ENCODE measurements at regions not wholly inside any gene's neighbourhood (a gene's known extent, or its start where the extent isn't known, plus 50 kb on each side); places are given as distances from the start of the nearest gene placed in this dataset.

- Histone ChIP-seq H3K36me3 (ENCODE audit: control insufficient read depth, insufficient read depth, low read length) (no peaks in the 10 kb centered on the region), H3K9me3 (ENCODE audit: control insufficient read depth, low read length) (peaks cover 24% of the 10 kb centered on the region), H3K4me1 (ENCODE audit: control insufficient read depth, insufficient read depth, low read length) (peaks cover 3% of the 10 kb centered on the region), H3K27me3 (ENCODE audit: control insufficient read depth, insufficient read depth, low read length, poor library complexity, severe bottlenecking) (no peaks in the 10 kb centered on the region), H3K9ac (ENCODE audit: extremely low read depth, low read length, poor library complexity, severe bottlenecking) (no peak overlapping the region), H3K4me3 (ENCODE audit: low read length) (no peak overlapping the region), H3K27ac (ENCODE audit: low read depth, low read length) (no peak overlapping the region)
- no peak for TF ChIP-seq CTCF (conservative IDR thresholded peaks at IDR 0.05)
- no peaks in the 10 kb centered on the region for H3K27me3 Mint-ChIP-seq (ENCODE audit: insufficient read depth)
- H3K4me3 Mint-ChIP-seq, result no peak overlapping the region
- peaks cover 57% of the 10 kb centered on the region for H3K4me1 Mint-ChIP-seq
- peaks cover 24% of the 10 kb centered on the region for H3K9me3 Mint-ChIP-seq
- no peak for DNase-seq
- H3K27ac Mint-ChIP-seq, result no peak overlapping the region
- peaks cover 19% of the 10 kb centered on the region for H3K36me3 Mint-ChIP-seq (ENCODE audit: low read depth)
- 68 to 100% methylated on average over 2 to 4 of the region's 4 CpGs for whole genome bisulfite sequencing, 2 experiments (ENCODE audit: insufficient coverage in 1 of 2, insufficient read length in 1 of 2)
Measured at GRCh38 chr9:672851-673250, 168.6 kb upstream of the DMRT1 start.

- Histone ChIP-seq H3K27ac (ENCODE audit: low read depth, low read length) (no peak overlapping the region), H3K9me3 (ENCODE audit: control insufficient read depth, low read length) (peaks cover 23% of the 10 kb centered on the region), H3K36me3 (ENCODE audit: control insufficient read depth, insufficient read depth, low read length) (no peaks in the 10 kb centered on the region), H3K9ac (ENCODE audit: extremely low read depth, low read length, poor library complexity, severe bottlenecking) (no peak overlapping the region), H3K4me3 (ENCODE audit: low read length) (no peak overlapping the region), H3K4me1 (ENCODE audit: control insufficient read depth, insufficient read depth, low read length) (peaks cover 3% of the 10 kb centered on the region), H3K27me3 (ENCODE audit: control insufficient read depth, insufficient read depth, low read length, poor library complexity, severe bottlenecking) (no peaks in the 10 kb centered on the region)
- 74 to 85% methylated on average over 4 to 9 of the region's 9 CpGs for WGBS, 2 experiments (ENCODE audit: insufficient coverage in 1 of 2, insufficient read length in 1 of 2)
- Mint-ChIP-seq H3K27me3 (ENCODE audit: insufficient read depth) (no peaks in the 10 kb centered on the region), H3K36me3 (ENCODE audit: low read depth) (peaks cover 13% of the 10 kb centered on the region), H3K4me1 (peaks cover 57% of the 10 kb centered on the region), H3K27ac (peak overlapping the region; percentile 83), H3K9me3 (peaks cover 18% of the 10 kb centered on the region), H3K4me3 (peak overlapping the region; percentile 27)
- DNase-seq, result no peak
- TF ChIP-seq CTCF (conservative IDR thresholded peaks at IDR 0.05), result no peak
Measured at GRCh38 chr9:673264-673965, 168.1 kb upstream of the DMRT1 start.

GRCh38 chr9:673966-674526 is 167.5 kb upstream of the DMRT1 start:
- Mint-ChIP-seq H3K9me3 (peaks cover 12% of the 10 kb centered on the region), H3K36me3 (ENCODE audit: low read depth) (peaks cover 13% of the 10 kb centered on the region), H3K27me3 (ENCODE audit: insufficient read depth) (no peaks in the 10 kb centered on the region), H3K27ac (peak overlapping the region; percentile 83), H3K4me3 (peak overlapping the region; percentile 27), H3K4me1 (peaks cover 57% of the 10 kb centered on the region)
- H3K36me3 ChIP-seq (ENCODE audit: control insufficient read depth, insufficient read depth, low read length), result no peaks in the 10 kb centered on the region
- H3K4me1 ChIP-seq (ENCODE audit: control insufficient read depth, insufficient read depth, low read length), result peaks cover 3% of the 10 kb centered on the region
- H3K27ac ChIP-seq (ENCODE audit: low read depth, low read length), result no peak overlapping the region
- H3K4me3 ChIP-seq (ENCODE audit: low read length), result no peak overlapping the region
- H3K27me3 ChIP-seq (ENCODE audit: control insufficient read depth, insufficient read depth, low read length, poor library complexity, severe bottlenecking), result no peaks in the 10 kb centered on the region
- DNase-seq, result peak; percentile 90
- no peak overlapping the region for H3K9ac ChIP-seq (ENCODE audit: extremely low read depth, low read length, poor library complexity, severe bottlenecking)
- TF ChIP-seq CTCF (conservative IDR thresholded peaks at IDR 0.05), result no peak
- peaks cover 16% of the 10 kb centered on the region for H3K9me3 ChIP-seq (ENCODE audit: control insufficient read depth, low read length)
- WGBS, 2 experiments (ENCODE audit: insufficient coverage in 1 of 2, insufficient read length in 1 of 2), result 12 to 20% methylated on average over 3 of the region's 3 CpGs
